Astrocyte (in vitro differentiated cells and primary cell): ENCODE measurements at regions not wholly inside any gene's neighbourhood (a gene's known extent, or its start where the extent isn't known, plus 50 kb on each side); places are given as distances from the start of the nearest gene placed in this dataset.

ENCODE experiments used
- EZH2 ChIP-seq: IDR thresholded peaks from 2 replicates; pipeline ENCODE4 v1.6.1; 2012; ENCODE audit warnings: mild to moderate bottlenecking, low read length, inconsistent platforms; ENCODE audit not compliant: insufficient read depth
- TF ChIP-seq, protein P1 (sequence below): IDR thresholded peaks from 2 replicates; pipeline ENCODE4 v1.5.1; 2011; ENCODE audit warnings: low read depth, mild to moderate bottlenecking, inconsistent platforms, low read length, moderate library complexity; ENCODE audit not compliant: insufficient read depth

DNA sequence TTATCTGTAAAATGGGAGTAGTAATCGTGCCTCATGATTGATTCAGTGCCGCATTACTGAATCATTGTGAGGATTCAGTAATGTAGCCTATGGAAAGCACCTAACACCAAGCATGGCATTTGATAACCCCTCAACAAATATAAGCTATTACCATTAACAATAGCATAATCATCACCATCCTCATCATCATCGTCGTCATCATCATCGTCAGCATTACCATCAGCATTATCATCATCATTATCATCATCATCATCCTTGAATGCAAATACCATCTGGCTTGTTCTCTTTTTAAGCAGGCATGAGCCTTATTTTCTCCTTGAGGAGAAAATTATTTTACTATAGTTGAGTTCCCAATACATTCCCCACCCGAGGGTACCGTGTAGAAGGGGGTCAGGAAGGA, 115.4 kb upstream of the PTPRG start:
- TF ChIP-seq, protein P1, sequence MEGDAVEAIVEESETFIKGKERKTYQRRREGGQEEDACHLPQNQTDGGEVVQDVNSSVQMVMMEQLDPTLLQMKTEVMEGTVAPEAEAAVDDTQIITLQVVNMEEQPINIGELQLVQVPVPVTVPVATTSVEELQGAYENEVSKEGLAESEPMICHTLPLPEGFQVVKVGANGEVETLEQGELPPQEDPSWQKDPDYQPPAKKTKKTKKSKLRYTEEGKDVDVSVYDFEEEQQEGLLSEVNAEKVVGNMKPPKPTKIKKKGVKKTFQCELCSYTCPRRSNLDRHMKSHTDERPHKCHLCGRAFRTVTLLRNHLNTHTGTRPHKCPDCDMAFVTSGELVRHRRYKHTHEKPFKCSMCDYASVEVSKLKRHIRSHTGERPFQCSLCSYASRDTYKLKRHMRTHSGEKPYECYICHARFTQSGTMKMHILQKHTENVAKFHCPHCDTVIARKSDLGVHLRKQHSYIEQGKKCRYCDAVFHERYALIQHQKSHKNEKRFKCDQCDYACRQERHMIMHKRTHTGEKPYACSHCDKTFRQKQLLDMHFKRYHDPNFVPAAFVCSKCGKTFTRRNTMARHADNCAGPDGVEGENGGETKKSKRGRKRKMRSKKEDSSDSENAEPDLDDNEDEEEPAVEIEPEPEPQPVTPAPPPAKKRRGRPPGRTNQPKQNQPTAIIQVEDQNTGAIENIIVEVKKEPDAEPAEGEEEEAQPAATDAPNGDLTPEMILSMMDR, result no peak
- no peak for TF ChIP-seq EZH2
